Heart right ventricle (tissue), 16 donors: ENCODE measurements at regions not wholly inside any gene's neighbourhood (a gene's known extent, or its start where the extent isn't known, plus 50 kb on each side); places are given as distances from the start of the nearest gene placed in this dataset.

ENCODE experiments used
- ATAC-seq, 8 donors: fragments of 200-7000 bp; cut with Tn5 transposase; one replicate each; pipeline ENCODE4 v1.9.1; 2020; ENCODE audit warnings: mild to moderate bottlenecking in 8 of 8, moderate library complexity in 8 of 8, moderate number of reproducible peaks in 1 of 8
- DNase-seq, 2 donors: peaks; one replicate each; pipeline ENCODE4 v3.0.0-alpha.2; 2020
- H3K27ac ChIP-seq, 10 donors: fragments of 200-600 bp; sonication (generic) in 2 of 10; one replicate each; pipeline versions ENCODE4 v1.5.0 to v1.8.0; 2020 to 2022; ENCODE audit warnings: mild to moderate bottlenecking in 3 of 10
- H3K27me3 ChIP-seq, 7 donors: fragments of 200-600 bp; one replicate each; pipeline ENCODE4 v1.8.0; 2021 to 2022; ENCODE audit warnings: mild to moderate bottlenecking in 2 of 7
- H3K36me3 ChIP-seq, 9 donors: fragments of 200-600 bp; sonication (generic) in 1 of 9; one replicate each; pipeline versions ENCODE4 v1.5.0 to v1.8.0; 2020 to 2022; ENCODE audit warnings: mild to moderate bottlenecking in 2 of 9
- H3K4me1 ChIP-seq, 9 donors: fragments of 200-600 bp; sonication (generic) in 1 of 9; one replicate each; pipeline versions ENCODE4 v1.5.0 to v1.8.0; 2020 to 2022; ENCODE audit warnings: mild to moderate bottlenecking in 4 of 9
- H3K4me3 ChIP-seq, 10 donors: fragments of 200-600 bp; sonication (generic) in 2 of 10; one replicate each; pipeline versions ENCODE4 v1.5.0 to v1.8.0; 2020 to 2022; ENCODE audit warnings: mild to moderate bottlenecking in 7 of 10, moderate library complexity in 2 of 10
- H3K9me3 ChIP-seq, 11 donors: fragments of 200-600 bp in 10 of 11; sonication (generic) in 2 of 11; one replicate each; pipeline versions ENCODE4 v1.5.0 to v1.8.0; 2013 to 2022; ENCODE audit warnings: mild to moderate bottlenecking in 2 of 11, control low read depth in 1 of 11, moderate library complexity in 1 of 11
- WGBS, 2 donors: extraction: QIAGEN DNeasy Blood & Tissue Kit; methylation state at CpG; one replicate each; pipeline ENCODE4 v1.1.7; 2013; ENCODE audit warnings: inconsistent platforms in 1 of 2; 5-methylcytosine and 5-hydroxymethylcytosine counted together
- intact Hi-C, 10 donors: fragments of 100-400 bp; cut with DNase I; formaldehyde crosslinking; loops; one replicate each; pipeline versions ENCODE4 v1.11.1 to v1.14.2; 2022
- TF ChIP-seq, protein P1 (sequence below), 9 donors: fragments of 200-600 bp; sonication (generic) in 2 of 9; IDR thresholded peaks; one replicate each; pipeline versions ENCODE4 v1.5.0 to v1.8.0; 2021 to 2022; ENCODE audit warnings: antibody characterized with exemption in 9 of 9, mild to moderate bottlenecking in 5 of 9, moderate library complexity in 1 of 9
- donor health status: Arrhythmogenic right ventricular cardiomyopathy.
- donor health status: ischemic (EF 13 %, LVEDD 7.1; RV severe dilation, severe dysfunction).
- donor health status: healthy with polysubstance abuse.
- donor health status: DM: no; HTN: yes; CAD: no.
- donor health status: DM: no; HTN: no; CAD: no.
- donor health status: ischemic (EF 25% LVEDD 6.9; RV normal size, moderate dysfunction).
- donor health status: ischemic (EF 25% LVEDD 5.7; RV mildly dilated, moderate dysfunction).
- donor health status: healthy.
- donor health status: DM: yes; HTN: yes; CAD: no.
- donor health status: Ischemic cardiomyopathy.
- donor health status: ischemic (EF 35%, LVEDD 5.7; RV mildly dilated, moderate dysfunction).
- donor health status: nonischemic (EF 11% LVEDD 7.7; RV severe dilation, severe dysfunction).
- donor health status: DM: yes; HTN: yes; CAD: no.
- donor health status: PGD.
- donor health status: ischemic (EF 29% LVEDD 5.4; RV normal size, mild dysfunction).
- donor health status: nonischemic (EF 23%, LVEDD 6.1; RV moderate dilation, normal function).

DNA sequence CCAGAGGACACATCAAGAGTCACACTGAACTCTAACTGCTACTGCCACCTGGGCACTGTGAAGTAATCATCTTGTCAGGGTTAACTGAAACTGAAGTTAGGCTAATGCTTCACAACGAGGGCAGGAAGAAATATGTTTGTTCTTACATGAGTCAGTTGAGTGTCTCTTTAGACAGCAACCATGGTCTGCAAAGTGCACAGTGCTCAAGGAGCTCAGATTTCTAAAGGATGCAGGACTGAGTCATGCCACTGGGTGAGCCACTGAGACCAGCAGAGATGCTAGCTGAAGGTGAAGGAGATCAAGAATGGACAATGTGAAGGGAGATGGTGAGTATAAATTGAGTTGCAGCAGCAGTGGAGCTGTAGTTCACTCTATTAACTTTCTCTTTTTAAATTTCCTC is 76.0 kb upstream of the CTTNBP2 start:
- no peak overlapping the region for H3K4me3 ChIP-seq
- DNase-seq (no peak), ATAC-seq (no peak)
- H3K27ac ChIP-seq: no peak overlapping the region
- intact Hi-C loops: no loop called here
- H3K27me3 ChIP-seq: no peaks in the 10 kb centered on the region
- no peaks in the 10 kb centered on the region for H3K36me3 ChIP-seq
- peaks cover 0 to 10% (median 0%) of the 10 kb centered on the region in 11 donors for H3K9me3 ChIP-seq
- no peaks in the 10 kb centered on the region for H3K4me1 ChIP-seq
- WGBS, 2 donors: 43 to 47% methylated on average over 1 of the region's 1 CpG
- TF ChIP-seq, protein P1, sequence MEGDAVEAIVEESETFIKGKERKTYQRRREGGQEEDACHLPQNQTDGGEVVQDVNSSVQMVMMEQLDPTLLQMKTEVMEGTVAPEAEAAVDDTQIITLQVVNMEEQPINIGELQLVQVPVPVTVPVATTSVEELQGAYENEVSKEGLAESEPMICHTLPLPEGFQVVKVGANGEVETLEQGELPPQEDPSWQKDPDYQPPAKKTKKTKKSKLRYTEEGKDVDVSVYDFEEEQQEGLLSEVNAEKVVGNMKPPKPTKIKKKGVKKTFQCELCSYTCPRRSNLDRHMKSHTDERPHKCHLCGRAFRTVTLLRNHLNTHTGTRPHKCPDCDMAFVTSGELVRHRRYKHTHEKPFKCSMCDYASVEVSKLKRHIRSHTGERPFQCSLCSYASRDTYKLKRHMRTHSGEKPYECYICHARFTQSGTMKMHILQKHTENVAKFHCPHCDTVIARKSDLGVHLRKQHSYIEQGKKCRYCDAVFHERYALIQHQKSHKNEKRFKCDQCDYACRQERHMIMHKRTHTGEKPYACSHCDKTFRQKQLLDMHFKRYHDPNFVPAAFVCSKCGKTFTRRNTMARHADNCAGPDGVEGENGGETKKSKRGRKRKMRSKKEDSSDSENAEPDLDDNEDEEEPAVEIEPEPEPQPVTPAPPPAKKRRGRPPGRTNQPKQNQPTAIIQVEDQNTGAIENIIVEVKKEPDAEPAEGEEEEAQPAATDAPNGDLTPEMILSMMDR (IDR thresholded peaks at IDR 0.05): no peak

DNA sequence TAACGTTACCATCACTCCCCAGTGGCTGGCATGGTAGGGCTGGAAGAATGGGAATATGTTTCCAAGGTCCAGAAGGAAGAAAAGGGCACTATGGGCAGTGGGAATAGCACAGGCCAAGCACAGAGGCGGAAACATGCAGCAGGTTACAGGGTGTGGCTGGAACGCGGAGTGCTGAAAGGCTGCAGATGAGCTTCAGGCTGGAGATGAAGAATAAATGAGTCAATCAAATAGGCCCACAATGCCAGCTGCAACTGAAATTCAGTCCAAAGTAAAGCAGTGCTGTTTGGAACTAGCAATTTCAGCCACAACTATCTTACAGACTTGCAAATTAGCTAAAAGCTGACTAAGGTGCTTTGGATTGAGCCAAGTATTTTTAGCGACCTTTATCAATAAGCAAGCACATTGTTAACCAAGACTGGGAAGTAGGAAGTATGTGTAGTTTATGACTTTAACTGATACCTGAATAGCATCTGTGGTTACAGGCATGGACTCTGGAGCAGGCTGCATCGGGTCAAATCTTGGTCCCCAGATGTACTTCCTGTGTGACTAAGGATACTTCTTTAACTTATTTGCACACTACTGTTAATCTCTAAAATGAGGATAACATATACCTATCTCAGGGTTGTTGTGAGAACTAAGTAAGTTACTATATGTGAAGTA is 77.5 kb upstream of the CTTNBP2 start:
- Histone ChIP-seq H3K4me1 (no peaks in the 10 kb centered on the region), H3K27me3 (no peaks in the 10 kb centered on the region), H3K4me3 (no peak overlapping the region), H3K9me3 (peaks cover 0 to 12% (median 0%) of the 10 kb centered on the region in 11 donors), H3K36me3 (no peaks in the 10 kb centered on the region), H3K27ac (no peak overlapping the region)
- intact Hi-C loops: no loop called here
- TF ChIP-seq, protein P1 (IDR thresholded peaks at IDR 0.05): no peak
- ATAC-seq (no peak), DNase-seq (no peak)
- WGBS, 2 donors: 75 to 77% methylated on average over 6 of the region's 6 CpGs

DNA sequence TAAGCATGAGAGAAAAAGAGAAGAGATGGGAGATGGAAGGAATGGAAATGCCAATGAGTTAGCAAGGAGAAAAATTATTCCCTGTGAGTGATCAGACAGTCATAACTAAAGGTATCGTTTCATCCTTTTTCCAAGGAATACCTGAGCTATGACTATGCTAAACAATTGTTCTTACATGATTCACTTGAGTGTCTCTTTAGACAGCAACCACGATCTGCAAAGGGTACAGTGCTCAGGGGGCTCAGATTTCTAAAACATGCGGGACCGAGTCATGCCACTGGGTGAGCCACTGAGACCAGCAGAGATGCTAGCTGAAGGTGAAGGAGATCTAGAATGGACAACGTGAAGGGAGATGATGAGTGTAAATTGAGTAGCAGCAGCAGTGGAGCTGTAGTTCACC is 78.0 kb upstream of the CTTNBP2 start:
- DNase-seq: no peak
- Histone ChIP-seq H3K4me3 (no peak overlapping the region), H3K36me3 (no peaks in the 10 kb centered on the region), H3K4me1 (no peaks in the 10 kb centered on the region), H3K9me3 (peaks cover 0 to 12% (median 0%) of the 10 kb centered on the region in 11 donors), H3K27me3 (no peaks in the 10 kb centered on the region), H3K27ac (no peak overlapping the region)
- 79 to 82% methylated on average over 5 of the region's 5 CpGs for WGBS, 2 donors
- TF ChIP-seq, protein P1 (IDR thresholded peaks at IDR 0.05): no peak
- ATAC-seq: no peak
- intact Hi-C loops: no loop called here

DNA sequence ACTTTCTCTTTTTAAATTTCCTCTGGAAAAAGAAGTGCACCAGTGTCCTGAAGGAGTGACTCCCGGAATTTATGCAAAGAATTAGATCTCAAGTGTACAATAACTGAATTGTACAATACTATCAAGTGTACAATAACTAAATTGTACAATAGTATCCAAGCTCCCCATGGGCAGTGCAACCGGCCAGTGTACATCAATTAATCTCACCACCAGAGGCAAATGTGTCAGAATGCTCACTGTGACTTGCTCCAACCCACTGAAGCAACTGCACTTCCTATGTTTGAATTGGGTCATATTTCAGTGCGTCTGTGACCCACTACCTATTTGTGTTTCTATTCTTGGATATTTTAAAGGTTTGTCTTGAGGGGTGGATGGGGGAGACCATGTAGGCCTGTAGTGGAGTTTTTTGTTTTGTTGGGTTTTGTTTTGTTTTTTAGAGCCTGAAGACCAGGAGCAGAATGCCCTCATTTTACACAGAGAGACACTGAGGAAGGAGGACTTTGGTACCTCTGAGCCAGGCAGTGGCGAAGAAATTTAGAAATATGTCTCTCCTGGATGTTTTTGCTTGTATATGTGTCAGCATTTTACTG is 78.5 kb upstream of the CTTNBP2 start:
- DNase-seq: no peak
- Histone ChIP-seq H3K36me3 (no peaks in the 10 kb centered on the region), H3K9me3 (peaks cover 0 to 12% (median 0%) of the 10 kb centered on the region in 11 donors), H3K27me3 (no peaks in the 10 kb centered on the region), H3K4me1 (no peaks in the 10 kb centered on the region), H3K4me3 (no peak overlapping the region), H3K27ac (no peak overlapping the region)
- intact Hi-C loops: no loop called here
- WGBS, 2 donors: 75 to 85% methylated on average over 4 of the region's 4 CpGs
- no peak for ATAC-seq
- TF ChIP-seq, protein P1 (IDR thresholded peaks at IDR 0.05): no peak
